H1 (cell line): ENCODE measurements at regions not wholly inside any gene's neighbourhood (a gene's known extent, or its start where the extent isn't known, plus 50 kb on each side); places are given as distances from the start of the nearest gene placed in this dataset.

Experiments
- CTCF ChIA-PET: fragments of 300-600 bp; sonication (Branson Sonifier 250); formaldehyde crosslinking; loops from one replicate; lab custom pipeline; 2021; ENCODE audit not compliant: partially characterized antibody; lab: Charles Lee
- POLR2A ChIA-PET: fragments of 300-600 bp; sonication (Branson Sonifier 250); formaldehyde crosslinking; loops from one replicate; lab custom pipeline; 2021; ENCODE audit warnings: inconsistent platforms; ENCODE audit not compliant: partially characterized antibody; lab: Charles Lee
- DNase-seq, 2 experiments: peaks; one replicate each; pipeline versions ENCODE4 v3.0.0 to v3.0.0-alpha.2; 2010 to 2022; ENCODE audit warnings: low spot score in 2 of 2, low read depth in 1 of 2, mixed read lengths in 1 of 2
- FAIRE-seq: peaks from 2 replicates; lab custom pipeline; 2011; peaks lifted over from hg19 to GRCh38; lab: Jason Lieb, UNC
- H2AFZ ChIP-seq: 2 replicates; pipeline ENCODE4 v1.8.1; 2012; ENCODE audit warnings: low read length, inconsistent platforms
- H2AK5ac ChIP-seq: 2 replicates; pipeline ENCODE4 v1.6.1; 2013; ENCODE audit warnings: low read depth, low read length
- H2BK120ac ChIP-seq: replicated peaks from 2 replicates; pipeline ENCODE3; 2013; ENCODE audit warnings: low read depth, low read length, inconsistent platforms
- H2BK12ac ChIP-seq: 2 replicates; pipeline ENCODE4 v1.6.1; 2013; ENCODE audit warnings: low read depth, low read length
- H2BK15ac ChIP-seq: 2 replicates; pipeline ENCODE4 v1.6.1; 2013; ENCODE audit warnings: low read length
- H2BK20ac ChIP-seq: 2 replicates; pipeline ENCODE4 v1.6.1; 2013; ENCODE audit warnings: low read length
- H2BK5ac ChIP-seq: 2 replicates; pipeline ENCODE4 v1.6.1; 2013; ENCODE audit warnings: low read depth, low read length
- H3K14ac ChIP-seq: 2 replicates; pipeline ENCODE4 v1.6.1; 2013; ENCODE audit warnings: inconsistent platforms; ENCODE audit not compliant: insufficient read length
- H3K18ac ChIP-seq: 2 replicates; pipeline ENCODE4 v1.6.1; 2013; ENCODE audit warnings: low read length; ENCODE audit errors: extremely low read depth
- H3K23ac ChIP-seq: 2 replicates; pipeline ENCODE4 v1.6.1; 2013; ENCODE audit warnings: inconsistent platforms; ENCODE audit not compliant: insufficient read length
- H3K23me2 ChIP-seq: 2 replicates; pipeline ENCODE4 v1.6.1; 2013; ENCODE audit warnings: low read depth, low read length
- H3K27ac ChIP-seq: 2 replicates; pipeline ENCODE4 v1.6.1; 2011; ENCODE audit warnings: low read depth, low read length, inconsistent platforms
- H3K27me3 ChIP-seq, 4 experiments: replicated peaks in 1 of 4; 1 replicate in 1 of 4; 2 replicates in 3 of 4; pipeline versions ENCODE4 v1.6.1 to v1.8.1; 2011 to 2013; ENCODE audit warnings: low read length in 3 of 4, mild to moderate bottlenecking in 3 of 4, inconsistent platforms in 2 of 4, mixed read lengths in 2 of 4, moderate library complexity in 1 of 4; ENCODE audit not compliant: control insufficient read depth in 3 of 4, insufficient read depth in 3 of 4; ENCODE audit errors: extremely low read depth in 1 of 4
- H3K36me3 ChIP-seq, 4 experiments: 2 replicates each; pipeline versions ENCODE4 v1.6.1 to v1.8.1; 2011 to 2013; ENCODE audit warnings: mild to moderate bottlenecking in 4 of 4, low read length in 3 of 4, moderate library complexity in 2 of 4, control low read depth in 1 of 4, inconsistent platforms in 1 of 4; ENCODE audit not compliant: insufficient read depth in 4 of 4, control insufficient read depth in 2 of 4
- H3K4ac ChIP-seq: replicated peaks from 2 replicates; pipeline ENCODE3; 2013; ENCODE audit warnings: low read length, low read depth, mixed read lengths, inconsistent platforms; ENCODE audit not compliant: insufficient read length
- H3K4me1 ChIP-seq, 4 experiments: replicated peaks in 1 of 4; 1 replicate in 1 of 4; 2 replicates in 3 of 4; pipeline versions ENCODE4 v1.6.1 to v1.8.1; 2011 to 2013; ENCODE audit warnings: low read length in 3 of 4, inconsistent platforms in 2 of 4, mixed read lengths in 1 of 4; ENCODE audit not compliant: insufficient read depth in 4 of 4, control insufficient read depth in 3 of 4
- H3K4me2 ChIP-seq, 2 experiments: 2 replicates each; pipeline versions ENCODE4 v1.6.1 to v1.8.1; 2011 to 2013; ENCODE audit warnings: low read depth in 2 of 2, low read length in 2 of 2, control low read depth in 1 of 2, inconsistent platforms in 1 of 2, mild to moderate bottlenecking in 1 of 2; ENCODE audit not compliant: insufficient read depth in 1 of 2
- H3K4me3 ChIP-seq, 4 experiments: fragments of 200-600, 300-600 bp in 1 of 4; sonication (generic), shearing (Covaris generic), sonication (Bioruptor Twin) in 1 of 4; 2 replicates each; pipeline versions ENCODE4 v1.5.1 to v1.8.1; 2011 to 2016; ENCODE audit warnings: low read length in 4 of 4, low read depth in 3 of 4, control low read depth in 2 of 4, inconsistent platforms in 2 of 4, mild to moderate bottlenecking in 2 of 4, mixed read lengths in 1 of 4, moderate library complexity in 1 of 4; ENCODE audit not compliant: insufficient read depth in 2 of 4; ENCODE audit errors: extremely low read depth in 1 of 4
- H3K56ac ChIP-seq: replicated peaks from 2 replicates; pipeline ENCODE3; 2013; ENCODE audit warnings: low read depth, mild to moderate bottlenecking, mixed read lengths, low read length, inconsistent platforms; ENCODE audit not compliant: insufficient read length
- H3K79me1 ChIP-seq: 2 replicates; pipeline ENCODE4 v1.6.1; 2013; ENCODE audit warnings: low read depth, low read length, control low read depth
- H3K79me2 ChIP-seq, 2 experiments: 2 replicates each; pipeline versions ENCODE4 v1.6.1 to v1.8.1; 2012 to 2013; ENCODE audit warnings: low read length in 2 of 2, mild to moderate bottlenecking in 2 of 2, inconsistent platforms in 1 of 2; ENCODE audit not compliant: insufficient read depth in 2 of 2, control insufficient read depth in 1 of 2
- H3K9ac ChIP-seq, 4 experiments: replicated peaks in 1 of 4; 1 replicate in 1 of 4; 2 replicates in 3 of 4; pipeline versions ENCODE4 v1.6.1 to v1.8.1; 2011 to 2013; ENCODE audit warnings: low read depth in 3 of 4, low read length in 3 of 4, control low read depth in 2 of 4, mild to moderate bottlenecking in 2 of 4, moderate library complexity in 2 of 4, inconsistent platforms in 1 of 4; ENCODE audit errors: extremely low read depth in 1 of 4
- H3K9me3 ChIP-seq, 2 experiments: 2 replicates each; pipeline versions ENCODE4 v1.6.1 to v1.8.1; 2012 to 2013; ENCODE audit warnings: mild to moderate bottlenecking in 2 of 2, moderate library complexity in 2 of 2, control low read depth in 1 of 2, inconsistent platforms in 1 of 2, low read depth in 1 of 2, low read length in 1 of 2, mixed read lengths in 1 of 2; ENCODE audit not compliant: insufficient read depth in 2 of 2
- H4K20me1 ChIP-seq, 2 experiments: replicated peaks in 1 of 2; 2 replicates each; pipeline versions ENCODE3 to v1.8.1; 2011 to 2013; ENCODE audit warnings: inconsistent platforms in 2 of 2, low read length in 2 of 2, mild to moderate bottlenecking in 1 of 2; ENCODE audit not compliant: insufficient read depth in 2 of 2, control insufficient read depth in 1 of 2
- H4K5ac ChIP-seq: 2 replicates; pipeline ENCODE4 v1.6.1; 2013; ENCODE audit warnings: low read length, low read depth, mixed read lengths, inconsistent platforms; ENCODE audit not compliant: insufficient read length
- H4K8ac ChIP-seq: 2 replicates; pipeline ENCODE4 v1.8.0; 2013; ENCODE audit warnings: mild to moderate bottlenecking, moderate library complexity, low read length, inconsistent platforms; ENCODE audit not compliant: insufficient read depth; ENCODE audit errors: extremely low read depth
- H4K91ac ChIP-seq: replicated peaks from 2 replicates; pipeline ENCODE3; 2013; ENCODE audit warnings: low read length, mixed read lengths, inconsistent platforms; ENCODE audit not compliant: insufficient read length
- BACH1 ChIP-seq: IDR thresholded peaks from 2 replicates; pipeline ENCODE4 v1.6.1; 2012; ENCODE audit warnings: low read length, improper control_type of control experiment
- CBX5 ChIP-seq: fragments of 300-800, 300-1000 bp; sonication (generic); IDR thresholded peaks from 2 replicates; pipeline ENCODE4 v1.7.1; 2016; ENCODE audit warnings: antibody characterized with exemption, low read length, low read depth
- CREB1 ChIP-seq: IDR thresholded peaks from 2 replicates; pipeline ENCODE4 v1.6.1; 2012; ENCODE audit warnings: inconsistent platforms
- CTCF ChIP-seq, 3 experiments: IDR thresholded peaks; 1 replicate in 2 of 3; 2 replicates in 1 of 3; pipeline versions ENCODE4 v1.5.1 to v1.6.1; 2011; ENCODE audit warnings: low read length in 3 of 3, mild to moderate bottlenecking in 3 of 3, inconsistent platforms in 2 of 3, low read depth in 1 of 3, moderate library complexity in 1 of 3; ENCODE audit not compliant: insufficient read depth in 1 of 3; ENCODE audit errors: control extremely low read depth in 1 of 3
- EGR1 ChIP-seq: IDR thresholded peaks from 2 replicates; pipeline ENCODE4 v1.6.1; 2011; ENCODE audit warnings: low read depth, low read length, borderline replicate concordance
- GABPA ChIP-seq: IDR thresholded peaks from 2 replicates; pipeline ENCODE4 v1.6.1; 2011; ENCODE audit warnings: mild to moderate bottlenecking, low read length, moderate library complexity, borderline replicate concordance; ENCODE audit not compliant: insufficient read depth
- KDM1A ChIP-seq: fragments of 200-600, 300-600 bp; sonication (generic); IDR thresholded peaks from 2 replicates; pipeline ENCODE4 v1.7.1; 2016; ENCODE audit warnings: mild to moderate bottlenecking, low read length, borderline replicate concordance
- SAP30 ChIP-seq: fragments of 300-600 bp; sonication (generic); IDR thresholded peaks from 2 replicates; pipeline ENCODE4 v1.7.1; 2012; ENCODE audit warnings: low read length, moderate library complexity, mild to moderate bottlenecking, inconsistent platforms; ENCODE audit not compliant: insufficient read depth, insufficient replicate concordance
- TAF1 ChIP-seq: IDR thresholded peaks from 2 replicates; pipeline ENCODE4 v1.6.1; 2011; ENCODE audit warnings: mild to moderate bottlenecking, low read depth, low read length
- WGBS, 2 experiments: shearing (Covaris generic) in 1 of 2; methylation state at CpG; one replicate each; pipeline versions ENCODE4 v1.1.6 to v1.1.7; 2013 to 2015; ENCODE audit warnings: low lambda C conversion rate in 2 of 2, mixed read lengths in 2 of 2, inconsistent platforms in 1 of 2, low coverage in 1 of 2, missing lambda C conversion rate in 1 of 2; ENCODE audit not compliant: insufficient replicate concordance in 2 of 2, insufficient coverage in 1 of 2, insufficient read length in 1 of 2; ENCODE audit errors: extremely low coverage in 1 of 2, missing lambda C conversion rate in 1 of 2; 5-methylcytosine and 5-hydroxymethylcytosine counted together

GRCh38 chr20:63056236-63057170 is 49.7 kb upstream of the BHLHE23 start:
- peak overlapping the region; percentile 2 to 63; a peak in 3 of 4 replicates for H3K4me2 ChIP-seq
- FAIRE-seq = no peak
- no peak for TF ChIP-seq CREB1
- TF ChIP-seq TAF1 = no peak
- no peak for TF ChIP-seq GABPA
- TF ChIP-seq CTCF (IDR thresholded peaks at IDR 0.05; ENCODE audit: control extremely low read depth in 1 of 3, insufficient read depth in 1 of 3, low read depth in 1 of 3, low read length in 3 of 3) = peak; percentile 67 to 94 (median 74)
- TF ChIP-seq BACH1 = no peak
- TF ChIP-seq SAP30 = no peak
- no peak for TF ChIP-seq EGR1
- no peak for TF ChIP-seq CBX5
- TF ChIP-seq KDM1A = no peak

More at GRCh38 chr20:63056236-63057170, 49.7 kb upstream of the BHLHE23 start:
- Histone ChIP-seq H3K23me2 (peaks cover 4% of the 10 kb centered on the region; the same call in 1 of the 2 replicates), H2BK12ac (no peak overlapping the region), H3K79me2 (no peaks in the 10 kb centered on the region), H3K9me3 (peaks cover 0 to 3% of the 10 kb centered on the region in 2 experiments; a peak in 1 of 4 replicates), H2AK5ac (no peak overlapping the region), H3K27me3 (no peaks in the 10 kb centered on the region; a peak in 2 of 7 replicates), H3K27ac (no peak overlapping the region), H3K36me3 (no peaks in the 10 kb centered on the region), H3K9ac (no peak overlapping the region), H3K4me1 (peaks cover 0 to 2% (median 0%) of the 10 kb centered on the region in 4 experiments; a peak in 2 of 7 replicates), H3K4ac (no peak overlapping the region), H2BK5ac (no peak overlapping the region), H3K79me1 (0 out of 2 replicates have a peak, but pooled peaks cover 3% of the 10 kb centered on the region), H3K18ac (no peak overlapping the region; the same call in 1 of the 2 replicates), H3K23ac (no peak overlapping the region), H2AFZ (no peak overlapping the region), H4K8ac (no peak overlapping the region), H3K4me3 (peak overlapping the region in 1 of 4 experiments; percentile 41; a peak in 1 of 8 replicates), H4K20me1 (peaks cover 0 to 2% of the 10 kb centered on the region in 2 experiments), H2BK15ac (0 out of 2 replicates have a peak overlapping the region, but pooled peaks have one; percentile 33), H3K14ac (no peak overlapping the region), H4K91ac (no peak overlapping the region), H3K56ac (no peak overlapping the region), H2BK20ac (no peak overlapping the region), H4K5ac (no peak overlapping the region), H2BK120ac (no peak overlapping the region)
- DNase-seq = peak in 1 of 2 experiments; percentile 93
- POLR2A ChIA-PET = interaction anchor here (1.0 kb wide), 1 partner anchor 123 kb away, joined by 5 read pairs; no protein-coding TSS in a partner anchor
- 29 to 100% methylated on average over 1 to 31 of the region's 39 CpGs for WGBS, 2 experiments
- CTCF ChIA-PET = interaction anchor here (0.5 to 3.5 kb wide), 36 partner anchors 8 to 167 kb away, joined by 3 to 21 read pairs (median 4); no protein-coding TSS in a partner anchor
